HG03354 (cell line): ENCODE measurements at regions not wholly inside any gene's neighbourhood (a gene's known extent, or its start where the extent isn't known, plus 50 kb on each side); places are given as distances from the start of the nearest gene placed in this dataset.

Experiments used
- ATAC-seq: cut with Tn5 transposase; IDR thresholded peaks from one replicate; pipeline ENCODE4 v1.9.1; 2021; ENCODE audit warnings: mild to moderate bottlenecking; ENCODE audit not compliant: unreplicated experiment, poor library complexity, severe bottlenecking

- ATAC-seq = no peak
These were observed 340.0 kb downstream of the C16orf95 start for GRCh38 chr16:86977076-86977676.

DNA sequence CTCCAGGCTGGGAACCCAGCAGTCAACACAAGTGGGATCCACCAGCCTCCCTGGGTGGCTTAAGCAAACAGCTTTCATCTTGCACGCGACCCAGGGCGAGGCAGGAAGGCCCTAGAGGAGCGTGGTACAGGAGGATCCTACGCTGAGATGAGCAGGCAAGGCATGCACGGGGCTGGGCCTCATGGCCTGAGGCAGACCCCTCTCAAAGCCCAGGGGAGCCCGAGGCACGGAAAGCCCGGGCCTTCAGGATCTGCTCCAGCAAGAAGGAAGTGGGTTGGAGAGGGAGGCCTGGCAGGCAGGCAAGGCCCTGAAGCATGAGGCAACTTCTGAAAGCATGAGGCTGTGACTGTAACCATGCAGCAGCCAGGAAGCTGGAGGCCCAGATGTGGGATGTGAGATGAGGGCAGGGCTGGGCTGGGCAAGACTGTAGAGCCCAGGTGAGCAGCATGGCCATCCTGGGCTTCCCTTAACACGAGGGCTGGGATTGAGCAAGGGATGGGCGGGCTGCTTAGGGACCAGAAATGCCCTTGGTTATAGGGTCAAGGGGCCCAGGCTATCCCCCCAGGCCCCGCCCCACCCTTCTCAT, 338.7 kb downstream of the C16orf95 start:
- no peak for ATAC-seq

GRCh38 chr16:86979061-86979460, 338.1 kb downstream of the C16orf95 start:
- no peak for ATAC-seq

- ATAC-seq = no peak
These were observed 337.1 kb downstream of the C16orf95 start for GRCh38 chr16:86979984-86980553.

DNA sequence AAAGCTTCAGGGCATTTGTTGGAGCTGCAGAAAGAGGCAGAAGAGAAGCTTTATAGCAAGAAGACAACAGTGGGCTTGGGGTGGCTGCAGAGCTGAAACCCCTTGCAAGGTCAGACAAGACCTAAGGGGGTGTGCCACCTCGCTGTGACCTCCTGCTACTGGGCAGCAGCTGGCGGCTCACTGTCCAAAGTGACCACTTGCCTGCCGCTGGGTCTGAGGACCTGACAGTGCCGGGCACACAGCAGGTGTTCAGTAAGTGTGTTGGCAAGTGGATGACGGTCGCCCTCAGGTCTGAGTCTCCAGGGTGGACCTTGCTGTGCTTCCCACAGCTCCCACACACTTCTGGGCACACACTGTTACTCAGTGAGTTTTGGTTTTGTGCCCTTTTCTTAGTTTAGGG, 336.5 kb downstream of the C16orf95 start:
- no peak for ATAC-seq

GRCh38 chr16:86982347-86982596, 334.9 kb downstream of the C16orf95 start:
- no peak for ATAC-seq

DNA sequence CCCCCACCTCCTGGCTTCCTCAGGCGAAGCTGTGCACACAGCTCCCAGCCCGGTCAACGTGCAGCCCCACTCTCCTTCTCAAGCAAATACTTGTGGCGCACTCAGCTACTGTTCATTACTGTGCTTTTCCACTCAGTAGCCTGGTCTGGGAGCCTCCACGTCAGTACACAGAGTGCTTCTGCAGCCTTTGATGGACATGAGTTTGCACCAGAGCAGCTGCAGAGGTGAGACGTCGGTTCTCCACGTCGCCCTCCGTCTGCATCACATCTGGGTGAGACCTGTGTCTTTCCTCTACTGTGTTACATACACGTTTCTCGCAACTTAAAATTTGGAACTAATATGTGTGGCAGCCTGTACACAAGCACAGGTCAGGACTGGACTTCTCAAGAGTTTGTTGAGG, 334.3 kb downstream of the C16orf95 start:
- ATAC-seq = no peak

- ATAC-seq = no peak
These were observed 333.6 kb downstream of the C16orf95 start for GRCh38 chr16:86983621-86984020.

- no peak for ATAC-seq
These were observed 332.8 kb downstream of the C16orf95 start for GRCh38 chr16:86984343-86984742.

GRCh38 chr16:86984991-86985647, 332.1 kb downstream of the C16orf95 start:
- ATAC-seq = no peak

- no peak for ATAC-seq
These were observed 331.6 kb downstream of the C16orf95 start for GRCh38 chr16:86985648-86986015.

DNA sequence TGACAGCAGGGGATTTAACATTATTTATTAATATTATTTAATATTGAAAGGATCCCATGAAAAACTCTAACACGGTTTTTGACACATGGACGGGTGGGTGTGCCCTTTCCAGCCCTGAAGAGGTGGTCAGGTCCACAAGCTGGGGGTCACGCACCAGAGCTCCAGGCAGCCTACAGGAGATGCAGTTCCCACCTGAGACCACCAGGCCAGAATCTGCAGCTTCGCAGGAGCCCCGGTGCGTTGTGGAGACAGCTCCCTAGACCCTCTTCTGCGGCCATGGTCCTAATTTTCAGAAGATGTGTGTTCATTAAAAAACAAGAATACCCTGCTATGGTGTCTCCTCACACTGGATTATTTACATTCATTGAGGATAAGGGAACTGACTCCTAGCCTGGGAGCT, 331.1 kb downstream of the C16orf95 start:
- ATAC-seq = no peak

DNA sequence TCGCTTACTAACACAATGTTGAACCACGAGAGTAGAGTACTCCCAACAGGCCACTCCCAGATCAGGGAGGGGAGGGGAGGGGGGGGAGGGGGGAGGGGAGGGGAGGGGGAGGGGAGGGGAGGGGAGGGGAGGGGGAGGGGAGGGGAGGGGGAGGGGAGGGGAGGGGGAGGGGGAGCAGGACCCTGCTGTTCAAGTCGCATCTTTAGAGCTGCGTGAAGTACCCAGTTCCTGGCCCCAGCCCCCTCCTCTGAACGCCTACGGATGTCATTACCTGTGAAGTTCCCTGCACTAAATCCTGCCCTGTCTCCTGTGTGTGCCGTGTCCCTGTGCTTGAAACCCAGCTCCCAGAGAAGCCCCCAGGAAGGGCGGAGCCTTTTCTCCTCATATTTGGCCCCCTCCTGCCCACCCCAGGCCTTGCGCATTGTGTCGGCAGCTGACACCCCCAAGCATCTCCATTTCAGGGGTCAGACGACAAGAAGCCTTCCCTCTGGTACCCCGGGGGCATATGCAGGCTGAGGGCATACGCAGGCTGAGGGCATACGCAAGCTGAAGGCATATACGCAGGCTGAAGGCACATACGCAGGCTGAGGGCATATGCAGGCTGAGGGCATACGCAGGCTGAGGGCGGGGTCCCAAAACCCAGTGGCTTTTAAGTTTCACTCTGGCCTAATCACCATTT, 330.2 kb downstream of the C16orf95 start:
- no peak for ATAC-seq

GRCh38 chr16:86987746-86988670, 329.2 kb downstream of the C16orf95 start:
- ATAC-seq = no peak

- ATAC-seq = no peak
These were observed 328.1 kb downstream of the C16orf95 start for GRCh38 chr16:86988920-86989696.

GRCh38 chr16:86990451-86990850, 326.7 kb downstream of the C16orf95 start:
- ATAC-seq = peak; percentile 53

DNA sequence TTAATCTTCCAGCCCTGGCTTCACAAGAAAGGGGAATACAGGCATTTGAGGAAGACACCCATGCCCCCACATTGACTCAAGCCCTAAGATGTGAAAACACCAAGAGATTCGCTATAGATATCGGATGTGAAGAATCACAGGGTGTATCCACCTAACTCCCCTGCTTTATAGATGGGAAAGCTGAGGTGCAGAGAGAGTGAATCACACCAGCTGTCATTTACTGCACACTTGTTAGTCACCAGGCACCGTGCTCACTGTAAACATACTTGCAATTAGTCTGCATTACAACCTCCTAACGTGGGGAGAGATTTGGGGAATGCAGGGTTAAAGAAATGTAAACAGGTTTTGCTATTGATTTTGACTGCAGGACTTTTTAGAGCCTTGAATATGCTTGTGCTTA, 325.5 kb downstream of the C16orf95 start:
- ATAC-seq = no peak

DNA sequence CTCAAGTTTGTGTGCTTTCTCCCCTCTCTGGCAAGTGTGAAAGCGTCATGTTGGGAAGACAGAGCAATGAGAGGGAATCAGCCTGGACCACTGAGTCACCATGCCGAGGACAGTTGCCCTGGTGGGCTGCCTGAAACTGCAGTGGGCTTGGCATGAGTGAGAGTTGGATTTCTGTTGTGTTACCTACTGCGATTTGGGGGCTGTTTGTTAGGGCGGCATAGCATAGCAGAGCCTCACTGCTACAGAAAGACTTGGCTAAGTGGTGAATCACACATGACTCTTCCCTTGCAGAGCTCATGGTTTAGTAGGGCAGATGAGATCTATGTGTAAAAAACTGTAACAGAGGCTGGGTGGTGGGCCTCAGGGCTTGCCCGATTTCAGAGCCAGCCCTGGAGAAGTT, 324.6 kb downstream of the C16orf95 start:
- no peak for ATAC-seq

DNA sequence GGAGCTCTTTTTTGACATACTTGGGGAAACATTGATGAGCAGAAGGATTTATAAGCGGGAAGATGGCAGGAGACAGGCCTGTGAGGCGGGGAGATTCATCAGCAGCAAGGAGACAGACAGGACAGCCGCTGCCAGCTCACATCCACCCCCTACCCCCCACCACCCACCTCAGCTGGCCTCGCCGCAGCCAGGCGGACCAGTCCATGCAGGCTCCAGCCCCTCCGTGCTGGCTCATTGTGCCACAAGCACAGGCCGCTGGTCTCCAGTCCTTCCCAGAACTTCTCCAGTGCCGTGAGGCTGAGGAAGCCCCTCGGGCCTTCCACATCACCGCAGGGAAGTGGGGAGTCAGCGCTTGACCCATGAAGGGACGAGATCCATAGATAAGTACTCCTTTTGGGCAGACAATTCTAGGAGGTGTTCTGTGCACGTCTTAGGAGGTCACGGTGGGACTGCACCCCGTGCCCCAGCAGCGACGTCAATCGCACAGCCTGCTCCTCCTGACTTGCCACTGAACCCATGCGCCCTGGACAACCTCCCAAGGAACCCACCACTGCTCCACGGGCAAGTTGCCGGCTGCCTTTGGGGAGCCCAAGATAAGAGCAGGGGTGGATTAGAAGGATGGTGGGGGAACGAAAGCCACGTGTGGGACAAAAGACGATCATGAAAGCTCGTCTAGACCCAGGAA, 323.6 kb downstream of the C16orf95 start:
- no peak for ATAC-seq
